ENCODE measurements at regions not wholly inside any gene's neighbourhood (a gene's known extent, or its start where the extent isn't known, plus 50 kb on each side); places are given as distances from the start of the nearest gene placed in this dataset.
"Not testable (repeated sequence)": the region's sequence is repeated elsewhere in the genome, so short reads cannot be mapped to it uniquely, and the experiment has no call there.

- in situ Hi-C loops (cut with MboI; ENCODE audit: low sequenced_read_pairs in 4 of 4); DNase-seq; H3K27ac ChIP-seq; H3K4me1 ChIP-seq; intact Hi-C loops (cut with DNase I; ENCODE audit: low total_unique reads); H3K9me3 ChIP-seq; ATAC-seq; H3K36me3 ChIP-seq; H3K4me3 ChIP-seq; H3K27me3 ChIP-seq: not testable (repeated sequence)
These were observed 67.3 kb upstream of the EZR start for GRCh38 chr6:158886346-158886977.

- H3K27ac ChIP-seq; in situ Hi-C loops (cut with MboI; ENCODE audit: low sequenced_read_pairs in 4 of 4); intact Hi-C loops (cut with DNase I; ENCODE audit: low total_unique reads); DNase-seq; H3K9me3 ChIP-seq; H3K27me3 ChIP-seq; ATAC-seq; H3K36me3 ChIP-seq; H3K4me1 ChIP-seq; H3K4me3 ChIP-seq: not testable (repeated sequence)
These were observed 62.7 kb upstream of the EZR start for GRCh38 chr6:158881884-158882283.

- H3K4me3 ChIP-seq; H3K27me3 ChIP-seq; ATAC-seq; DNase-seq; H3K27ac ChIP-seq; H3K4me1 ChIP-seq; H3K36me3 ChIP-seq; intact Hi-C loops (cut with DNase I; ENCODE audit: low total_unique reads); H3K9me3 ChIP-seq; in situ Hi-C loops (cut with MboI; ENCODE audit: low sequenced_read_pairs in 4 of 4): not testable (repeated sequence)
These were observed 62.1 kb upstream of the EZR start for GRCh38 chr6:158881276-158881675.

- no peaks in the 10 kb centered on the region for H3K36me3 ChIP-seq
- in situ Hi-C loops (cut with MboI; ENCODE audit: low sequenced_read_pairs in 4 of 4), result no loop called here
- TF ChIP-seq CTCF (IDR thresholded peaks at IDR 0.05 in 4 of 5, conservative IDR thresholded peaks at IDR 0.05 in 1 of 5) (no peak), POLR2A (IDR thresholded peaks at IDR 0.05) (no peak)
- H3K27me3 ChIP-seq, result no peaks in the 10 kb centered on the region
- ATAC-seq (no peak), DNase-seq (no peak)
- H3K4me1 ChIP-seq, result no peaks in the 10 kb centered on the region
- no peak overlapping the region for H3K4me3 ChIP-seq
- no peak overlapping the region for H3K27ac ChIP-seq
- H3K9me3 ChIP-seq, result no peaks in the 10 kb centered on the region
- intact Hi-C loops (cut with DNase I; ENCODE audit: low total_unique reads), result no loop called here
These were observed 60.0 kb upstream of the EZR start for GRCh38 chr6:158879180-158879579.

GRCh38 chr6:158877716-158878115 lies 58.5 kb upstream of the EZR start:
- no peaks in the 10 kb centered on the region for H3K4me1 ChIP-seq
- in situ Hi-C loops (cut with MboI; ENCODE audit: low sequenced_read_pairs in 4 of 4), result no loop called here
- no peak for ATAC-seq
- H3K4me3 ChIP-seq, result no peak overlapping the region
- H3K27ac ChIP-seq, result no peak overlapping the region
- TF ChIP-seq CTCF (IDR thresholded peaks at IDR 0.05 in 4 of 5, conservative IDR thresholded peaks at IDR 0.05 in 1 of 5), result no peak
- TF ChIP-seq POLR2A (IDR thresholded peaks at IDR 0.05), result no peak
- no peaks in the 10 kb centered on the region for H3K27me3 ChIP-seq
- DNase-seq, result no peak
- intact Hi-C loops (cut with DNase I; ENCODE audit: low total_unique reads), result no loop called here
- no peaks in the 10 kb centered on the region for H3K9me3 ChIP-seq
- H3K36me3 ChIP-seq, result no peaks in the 10 kb centered on the region

GRCh38 chr6:158876886-158877285 lies 57.7 kb upstream of the EZR start:
- no peak overlapping the region for H3K27ac ChIP-seq
- no peaks in the 10 kb centered on the region for H3K9me3 ChIP-seq
- H3K27me3 ChIP-seq, result no peaks in the 10 kb centered on the region
- H3K4me3 ChIP-seq, result no peak overlapping the region
- ATAC-seq (no peak), DNase-seq (no peak)
- TF ChIP-seq CTCF (IDR thresholded peaks at IDR 0.05 in 4 of 5, conservative IDR thresholded peaks at IDR 0.05 in 1 of 5) (no peak), POLR2A (IDR thresholded peaks at IDR 0.05) (no peak)
- H3K36me3 ChIP-seq, result no peaks in the 10 kb centered on the region
- in situ Hi-C loops (cut with MboI; ENCODE audit: low sequenced_read_pairs in 4 of 4) (no loop called here), intact Hi-C loops (cut with DNase I; ENCODE audit: low total_unique reads) (no loop called here)
- no peaks in the 10 kb centered on the region for H3K4me1 ChIP-seq

All from gastrocnemius medialis (tissue), 4 donors.